Activated T-cell treated with anti-CD3 and anti-CD28 coated beads, Interleukin-2, amount 50 U/mL, for 1 hour (primary cell): ENCODE measurements at regions not wholly inside any gene's neighbourhood (a gene's known extent, or its start where the extent isn't known, plus 50 kb on each side); places are given as distances from the start of the nearest gene placed in this dataset.

ENCODE experiments used
- DNase-seq: peaks from one replicate; pipeline ENCODE4 v3.0.0-alpha.2; 2020

DNA sequence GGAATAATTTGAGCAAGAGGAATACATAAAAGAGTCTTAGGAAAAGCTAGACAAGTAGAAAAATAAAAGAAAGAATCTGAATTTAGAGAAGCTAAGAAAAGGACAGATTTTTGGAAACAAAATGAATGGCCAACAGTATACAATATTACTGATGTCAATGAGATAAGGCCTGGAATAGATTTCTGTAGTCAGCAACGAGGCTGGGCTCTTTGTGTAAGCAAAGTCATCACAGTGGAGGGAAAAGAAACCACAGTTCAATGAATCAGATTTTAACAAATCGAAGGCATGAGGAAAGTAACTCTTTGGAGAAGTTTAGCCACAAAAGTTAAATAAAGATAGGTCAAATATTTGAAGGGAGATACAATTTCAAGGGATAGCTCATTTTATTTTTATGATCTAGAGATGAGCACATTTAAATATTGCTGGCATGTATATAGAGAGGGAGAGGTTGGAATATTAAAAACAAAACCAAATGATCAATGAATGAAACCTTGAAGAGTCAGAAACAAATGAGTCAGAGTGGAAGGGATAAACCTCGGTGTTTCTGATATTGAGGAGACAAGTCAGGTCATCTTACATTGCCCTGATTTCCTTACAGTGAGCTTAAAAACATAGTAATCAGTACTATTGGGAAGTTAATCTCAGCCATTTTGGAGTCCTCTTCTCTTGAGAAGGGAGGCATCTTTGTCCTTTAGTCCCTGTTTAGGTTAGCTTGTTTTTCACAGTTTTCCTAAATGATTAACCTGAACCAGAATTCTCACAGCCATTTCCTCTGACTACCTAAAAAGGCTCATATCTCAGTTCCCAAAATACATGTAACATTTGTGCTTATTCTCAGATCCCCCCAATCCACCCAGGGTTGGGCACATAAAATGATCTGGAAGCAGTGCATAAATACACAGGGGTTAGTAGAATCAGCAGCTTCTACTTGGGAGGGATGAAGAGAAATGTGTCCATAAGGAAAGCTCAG, 620.0 kb upstream of the B3GALT2 start:
- no peak for DNase-seq

DNA sequence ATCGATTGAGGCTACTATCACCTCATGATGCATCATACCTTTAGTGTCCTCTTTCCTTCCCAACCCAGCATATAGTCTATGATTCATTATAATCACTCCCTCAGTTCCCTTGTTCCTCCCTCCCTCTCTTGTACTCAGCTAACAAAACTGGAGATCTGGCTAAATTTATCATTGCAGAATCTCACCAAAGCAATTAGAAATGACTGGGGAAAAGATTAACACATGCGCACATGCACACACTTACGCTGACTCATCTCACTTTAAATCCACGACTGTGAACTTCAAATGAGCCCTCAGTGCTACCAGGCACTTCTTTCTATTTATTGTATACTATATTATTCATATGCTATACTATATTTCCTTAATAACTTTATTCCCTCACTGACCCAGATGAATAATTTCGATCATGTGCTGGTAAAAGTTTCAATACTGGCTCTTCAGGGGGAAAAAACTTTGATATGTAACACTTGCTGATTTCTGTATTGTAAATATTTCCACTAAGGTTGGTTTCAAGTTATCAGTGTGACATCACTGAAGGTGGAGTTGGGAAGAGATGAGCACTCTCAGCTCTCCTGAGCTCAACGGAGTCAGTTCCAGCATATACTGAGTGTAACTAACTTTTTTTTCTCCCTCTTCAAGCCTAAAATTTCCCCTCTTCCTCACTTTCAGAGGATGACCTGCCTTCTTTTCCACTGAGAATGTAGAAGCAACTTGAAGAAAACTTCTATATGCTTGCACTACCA, 613.7 kb upstream of the B3GALT2 start:
- no peak for DNase-seq

DNA sequence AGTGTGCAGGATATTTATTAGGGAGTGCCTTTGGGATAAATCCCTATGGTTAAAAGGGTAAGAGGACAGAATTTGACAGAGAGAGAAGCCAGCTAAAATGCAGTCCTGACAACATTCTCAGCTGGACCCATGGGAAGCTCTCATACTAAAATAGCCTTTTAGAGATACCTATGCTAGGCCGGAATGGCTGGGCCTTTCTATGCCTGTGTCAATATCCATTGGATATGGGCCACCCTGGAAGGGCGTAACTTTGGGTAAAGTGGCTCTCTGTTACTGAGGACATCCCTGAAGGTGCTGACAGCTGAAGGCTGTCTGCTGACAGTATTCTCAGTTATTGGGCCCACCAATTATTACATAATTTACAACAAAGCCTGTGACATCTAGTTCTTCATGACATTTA, 613.0 kb upstream of the B3GALT2 start:
- DNase-seq = no peak

DNA sequence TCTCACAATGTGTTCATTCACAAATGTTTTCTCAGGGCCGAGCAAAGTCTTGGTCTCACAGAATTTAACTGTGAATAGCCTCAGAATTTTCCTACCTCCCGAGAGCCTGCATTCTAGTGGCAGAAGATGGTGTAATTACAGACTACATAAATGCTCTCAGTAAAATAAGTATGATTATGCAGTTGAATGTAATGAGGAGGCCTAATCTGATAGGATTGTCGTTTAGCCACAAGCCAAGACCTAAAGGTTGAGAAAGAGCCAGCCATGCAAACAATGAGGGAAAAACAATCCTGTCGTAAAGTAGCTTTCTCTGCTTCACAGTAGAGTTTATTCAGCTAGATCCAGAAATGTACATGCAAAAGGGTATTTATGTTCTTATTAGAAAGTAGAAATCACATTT, 607.8 kb upstream of the B3GALT2 start:
- no peak for DNase-seq

DNA sequence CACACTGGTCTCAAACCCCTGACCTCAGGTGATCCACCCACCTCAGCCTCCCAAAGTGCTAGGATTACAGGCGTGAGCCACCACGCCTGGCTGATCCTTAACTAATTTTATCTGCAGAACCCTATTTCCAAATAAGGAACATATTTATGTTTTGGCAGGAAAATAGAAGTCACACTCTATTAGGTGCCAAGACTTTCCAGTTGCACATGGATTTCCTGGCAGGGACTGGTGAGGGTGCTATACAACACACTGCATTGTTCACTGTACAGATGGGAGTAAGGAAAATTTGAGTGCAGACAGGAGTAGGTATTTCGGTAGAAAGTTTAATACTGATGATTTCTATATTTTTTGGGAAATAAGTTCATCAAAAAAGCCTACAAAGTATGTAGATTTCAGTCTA, 605.3 kb upstream of the B3GALT2 start:
- no peak for DNase-seq

DNA sequence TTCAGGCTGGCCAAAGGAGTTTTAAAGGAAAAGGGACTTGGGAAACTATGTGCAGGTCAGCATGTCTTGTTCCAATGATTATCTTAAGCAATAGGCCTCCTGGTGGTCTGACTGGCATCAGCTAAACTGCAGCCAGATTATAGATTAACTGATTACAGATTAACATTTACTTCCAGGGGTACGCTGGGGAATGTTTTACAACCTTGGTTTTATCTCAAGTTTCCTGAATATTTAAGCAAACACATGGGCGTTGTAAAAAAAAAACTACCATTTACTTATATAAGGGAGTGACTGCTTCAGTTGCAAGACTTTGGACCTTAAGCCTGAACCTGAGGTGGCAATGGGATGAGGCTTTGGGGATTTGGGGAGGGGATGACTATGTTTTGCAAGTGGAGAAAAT, 600.6 kb upstream of the B3GALT2 start:
- DNase-seq = no peak

DNA sequence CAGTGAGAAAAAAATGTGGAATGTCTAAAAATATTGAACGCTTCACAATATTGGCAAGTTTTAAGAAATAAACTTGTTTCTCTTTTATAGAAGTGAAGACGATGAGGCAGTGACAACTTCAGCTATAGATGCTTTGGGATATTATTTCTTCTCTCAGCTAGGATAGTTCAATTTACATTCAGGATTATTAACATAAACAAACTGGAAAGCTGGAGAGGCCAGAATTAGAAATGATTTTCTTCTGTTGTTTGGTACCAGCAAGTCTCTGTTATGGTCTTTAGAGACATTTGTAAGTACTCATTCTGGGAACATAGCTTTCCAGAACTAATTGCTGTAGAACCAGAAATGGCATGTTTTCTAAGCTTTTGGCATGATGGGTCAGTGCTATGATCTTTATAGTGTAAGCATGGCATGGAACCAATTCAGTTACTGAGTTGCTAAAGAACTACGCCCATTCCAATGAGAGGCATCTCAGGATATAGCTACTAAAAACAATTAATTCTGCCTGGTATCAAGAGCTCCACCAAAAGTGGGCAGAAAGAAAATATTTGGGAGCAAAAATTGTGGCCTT, 599.5 kb upstream of the B3GALT2 start:
- no peak for DNase-seq

DNA sequence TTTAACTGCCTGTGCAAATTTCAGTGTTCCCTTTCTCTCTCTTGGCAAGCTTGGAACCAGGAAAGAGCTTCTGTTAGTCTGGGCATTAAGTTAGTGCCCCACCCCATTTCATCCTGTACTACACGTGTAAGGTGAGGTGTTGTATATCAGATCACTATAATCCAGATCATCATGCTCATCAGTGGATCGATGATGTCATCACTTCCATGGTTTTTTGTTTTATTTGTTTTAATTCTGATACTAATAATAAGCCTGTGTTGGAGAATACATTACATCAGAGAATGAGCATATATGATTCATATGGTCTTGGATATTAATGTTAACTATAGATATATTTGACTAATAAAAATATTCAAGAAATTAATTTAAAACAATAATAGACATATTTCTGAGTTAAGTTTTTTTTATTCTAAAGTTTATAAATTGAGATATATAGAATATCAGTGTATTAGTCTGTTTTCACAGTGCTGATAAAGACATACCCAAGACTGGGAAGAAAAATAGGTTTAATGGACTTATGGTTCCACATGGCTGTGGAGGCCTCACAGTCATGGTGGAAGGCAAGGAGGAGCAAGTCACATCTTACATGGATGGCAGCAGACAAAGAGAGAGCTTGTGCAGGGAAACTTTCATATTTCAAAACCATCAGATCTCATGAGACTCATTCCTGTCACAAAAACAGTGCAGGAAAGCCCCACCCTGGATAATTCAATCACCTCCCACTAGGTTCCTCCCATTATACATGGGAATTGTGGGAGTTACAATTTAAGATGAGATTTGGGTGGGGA, 588.3 kb upstream of the B3GALT2 start:
- DNase-seq = no peak

DNA sequence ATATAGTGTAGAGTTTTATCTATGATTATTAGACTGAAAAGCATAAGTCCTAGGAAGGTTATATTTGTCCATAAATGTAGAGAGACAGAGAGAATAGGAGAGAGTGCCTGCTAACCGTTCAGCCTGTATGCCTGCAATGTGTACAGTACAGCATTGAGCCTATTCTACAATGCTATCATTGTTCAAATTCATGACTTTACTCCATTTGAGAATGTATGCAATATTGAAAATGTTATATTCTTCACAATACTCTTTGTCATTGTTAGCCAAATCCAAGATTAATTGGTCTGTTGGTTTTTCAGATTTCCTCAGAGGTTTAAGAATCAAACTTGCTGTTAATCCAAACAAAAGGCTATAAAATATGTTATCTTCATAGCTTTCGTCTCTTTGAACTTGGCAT, 585.2 kb upstream of the B3GALT2 start:
- no peak for DNase-seq

DNA sequence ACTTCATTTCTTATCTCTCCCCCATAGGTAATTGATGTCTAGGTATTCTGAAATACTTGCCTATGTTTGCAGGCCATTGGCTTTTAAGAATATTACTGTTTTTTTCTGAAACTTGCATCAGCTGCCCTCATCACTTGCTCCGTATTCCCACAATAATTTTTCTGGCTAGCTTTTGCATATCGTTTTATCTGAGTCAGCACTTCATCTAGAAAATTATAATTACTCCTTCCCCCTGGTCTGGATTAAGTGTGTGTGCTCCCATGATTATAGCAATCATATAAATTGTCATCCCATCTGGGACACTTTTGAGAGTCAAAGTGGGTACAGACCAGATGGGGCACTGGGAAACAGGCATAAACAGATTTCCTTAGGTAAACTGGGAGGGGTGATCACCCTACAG, 583.2 kb upstream of the B3GALT2 start:
- no peak for DNase-seq

DNA sequence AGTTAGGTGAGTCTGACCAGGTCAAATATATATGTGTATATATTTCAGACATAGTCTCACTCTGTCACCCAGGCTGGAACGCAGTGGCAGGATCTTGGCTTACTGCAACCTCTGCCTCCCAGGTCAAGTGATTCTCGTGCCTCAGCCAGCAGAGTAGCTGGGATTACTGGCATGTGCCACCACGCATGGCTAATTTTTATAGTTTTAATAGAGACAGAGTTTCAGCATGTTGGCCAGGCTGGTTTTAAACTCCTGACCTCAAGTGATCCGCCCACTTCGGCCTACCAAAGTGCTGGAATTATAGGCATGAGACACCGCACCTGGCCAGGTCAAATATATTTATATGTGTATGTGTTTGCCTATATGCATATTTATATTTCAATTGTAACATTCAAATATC, 581.5 kb upstream of the B3GALT2 start:
- DNase-seq = no peak

DNA sequence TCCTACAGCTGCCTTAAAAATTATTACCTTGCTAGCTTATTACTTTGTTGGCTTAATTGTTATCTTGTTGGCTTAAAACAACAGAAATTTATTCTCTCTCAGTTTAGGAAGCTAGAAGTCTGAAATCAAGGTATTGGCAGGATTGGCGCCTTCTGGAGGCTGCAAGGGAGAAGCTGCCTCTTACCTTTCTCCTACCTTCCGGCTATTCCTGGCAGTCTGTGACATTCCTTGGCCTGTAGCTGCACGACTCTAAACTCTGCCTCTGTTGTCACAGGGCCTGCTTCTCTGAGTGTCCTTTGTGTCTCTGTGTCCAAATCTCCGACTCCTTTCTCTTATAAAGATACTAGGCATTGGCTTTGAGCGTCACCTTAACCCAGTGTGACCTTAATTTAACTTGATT, 579.9 kb upstream of the B3GALT2 start:
- no peak for DNase-seq

DNA sequence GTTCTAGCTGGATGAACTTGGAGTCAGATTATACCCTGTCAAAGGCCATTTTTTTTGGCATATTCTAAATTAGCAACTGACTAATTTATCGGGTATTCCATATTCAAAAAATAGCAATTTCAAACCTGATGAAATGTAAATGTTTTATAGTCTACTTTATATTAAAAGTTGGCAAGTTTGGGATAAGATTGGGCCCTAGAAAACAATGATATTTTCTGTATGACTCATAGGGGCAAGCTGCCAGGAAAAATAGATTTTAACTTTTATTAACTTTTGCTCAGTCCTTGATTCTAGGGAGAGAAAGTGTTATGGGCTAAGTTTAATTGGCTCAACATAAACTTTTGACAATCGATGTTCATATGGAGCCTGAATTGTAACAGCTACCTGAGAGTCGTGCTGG, 576.9 kb upstream of the B3GALT2 start:
- no peak for DNase-seq

DNA sequence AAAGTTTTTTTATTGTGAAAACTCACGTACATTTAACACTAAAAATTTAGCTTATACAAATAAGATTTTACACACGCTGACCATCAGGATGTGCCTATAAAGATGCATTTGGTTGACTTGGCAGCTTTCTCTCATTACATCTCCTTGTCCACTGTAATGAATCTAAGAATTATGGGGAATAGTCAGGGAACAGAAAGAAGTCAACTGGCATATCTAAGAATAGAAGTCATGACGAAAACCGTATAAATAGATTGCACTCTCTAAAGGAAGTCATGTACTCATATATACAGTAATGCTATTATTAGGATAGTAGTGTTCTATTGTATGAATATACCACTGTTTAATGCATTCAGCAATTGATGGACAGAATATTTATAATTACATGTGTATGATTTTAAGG, 575.8 kb upstream of the B3GALT2 start:
- DNase-seq = no peak

DNA sequence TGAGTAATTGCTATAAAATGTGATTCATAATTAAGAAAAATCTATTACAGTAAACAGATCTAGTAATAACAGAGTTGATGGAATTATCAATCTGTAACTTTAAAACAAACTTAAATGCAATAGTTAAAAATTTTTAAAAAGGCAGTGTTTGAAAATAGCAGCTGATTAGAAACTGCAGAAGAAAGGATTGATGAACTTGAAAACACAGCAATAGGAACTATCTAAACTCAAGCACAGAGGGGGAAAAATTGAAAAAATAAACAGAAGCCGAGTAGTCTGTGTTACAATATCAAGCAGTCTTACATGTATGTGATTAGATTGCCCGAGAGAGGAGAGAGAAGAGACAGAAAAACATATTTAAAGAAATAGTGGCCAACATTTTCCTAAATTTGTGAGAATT, 569.0 kb upstream of the B3GALT2 start:
- no peak for DNase-seq

DNA sequence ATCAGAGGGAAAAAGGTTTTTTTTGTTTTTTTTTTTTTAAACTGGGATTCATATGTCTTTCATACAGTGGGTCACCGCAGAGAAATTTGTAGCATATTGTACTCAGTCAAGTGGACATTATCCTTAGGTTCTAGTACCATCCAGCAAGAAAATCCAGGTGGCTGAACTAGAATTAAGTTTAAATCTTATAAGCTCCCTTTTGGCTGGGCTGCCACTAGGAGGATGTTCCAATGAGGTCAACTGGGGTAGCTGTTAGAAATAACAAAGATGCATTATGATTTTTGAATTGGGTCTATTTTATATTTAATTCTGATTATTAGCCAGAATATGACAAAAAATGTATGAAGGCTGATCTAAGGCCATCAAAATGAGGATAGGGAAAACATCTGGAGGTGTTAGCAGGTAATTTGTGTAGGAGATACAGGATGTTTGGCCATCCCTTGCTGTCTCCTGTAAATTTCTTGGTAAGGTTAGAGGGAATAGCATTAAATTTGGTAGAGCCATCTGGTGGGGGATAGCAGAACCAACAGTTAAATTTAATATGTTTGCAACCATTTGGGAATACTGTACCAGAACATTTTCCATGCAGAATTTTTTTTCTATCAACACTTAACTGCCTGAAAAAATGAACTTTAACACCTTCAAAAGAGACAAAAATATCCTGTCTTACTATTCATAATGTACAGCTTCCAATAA, 568.5 kb upstream of the B3GALT2 start:
- no peak for DNase-seq

DNA sequence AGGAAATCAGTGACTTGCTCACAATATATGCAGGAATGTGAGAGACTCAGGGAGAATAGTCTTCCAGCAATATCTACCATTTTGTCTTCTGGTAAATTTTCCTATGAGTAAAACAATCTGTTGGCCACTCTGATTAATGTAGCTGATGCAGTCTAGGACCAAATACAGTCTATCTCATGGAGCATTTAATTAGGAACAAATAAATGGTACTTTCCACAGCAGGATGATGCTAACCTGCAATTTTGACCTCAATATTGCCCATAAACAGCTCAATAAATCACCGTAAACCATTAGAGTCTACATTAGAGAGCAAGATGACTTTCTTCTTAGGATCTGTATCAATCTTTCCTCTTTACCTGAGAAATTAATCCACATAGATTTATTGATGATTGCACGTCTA, 567.7 kb upstream of the B3GALT2 start:
- DNase-seq = no peak

DNA sequence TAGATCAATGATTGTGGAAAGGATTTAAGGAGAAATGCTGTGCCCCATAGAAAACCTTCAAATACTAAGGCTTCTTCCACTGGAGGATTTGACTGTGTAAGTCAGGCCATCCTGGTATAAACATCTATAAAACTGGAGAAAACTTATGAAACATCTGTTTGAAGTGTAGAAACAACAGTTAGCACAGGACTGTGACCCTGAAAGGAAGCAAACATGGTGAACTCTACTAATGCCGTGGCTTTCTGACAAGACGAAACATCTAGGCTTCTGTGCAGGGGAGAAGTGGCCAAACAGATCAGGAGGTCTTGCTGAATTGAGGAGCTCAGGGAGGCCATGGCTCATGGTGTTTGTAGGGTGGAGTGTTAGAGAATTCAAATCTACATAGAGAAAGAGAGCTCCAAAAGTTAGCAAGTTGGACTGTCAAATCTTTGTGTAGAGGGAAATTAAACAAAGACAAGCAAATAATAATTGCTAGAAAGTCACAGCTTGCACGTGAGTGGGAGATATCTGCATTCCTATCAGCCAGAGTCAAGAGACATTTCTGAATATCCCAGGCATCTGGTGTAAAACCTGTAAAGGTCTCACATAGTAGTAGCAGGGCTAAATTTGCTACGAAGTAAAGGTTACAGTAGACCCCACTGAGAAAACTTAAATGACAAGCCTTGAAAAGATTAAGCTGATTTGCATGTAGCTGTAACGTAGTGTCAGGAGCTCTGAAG, 566.8 kb upstream of the B3GALT2 start:
- DNase-seq = no peak

DNA sequence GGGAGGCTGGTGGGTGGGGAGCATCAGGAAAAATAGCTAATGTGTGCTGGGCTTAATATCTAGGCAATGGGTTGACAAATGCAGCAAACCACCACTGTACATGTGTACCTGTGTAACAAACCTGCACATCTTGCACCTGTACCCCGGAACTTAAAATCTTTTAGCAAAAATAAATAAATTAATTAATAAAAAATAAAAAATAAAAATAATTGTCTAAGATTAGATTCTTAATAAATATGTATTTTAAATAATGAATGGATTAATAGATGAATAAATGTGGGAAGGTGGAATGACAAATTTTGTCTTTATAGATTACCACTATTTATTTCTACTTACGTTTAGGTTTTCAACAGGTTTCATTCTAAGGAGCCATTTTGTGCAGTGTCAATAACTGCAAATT, 563.5 kb upstream of the B3GALT2 start:
- DNase-seq = no peak

DNA sequence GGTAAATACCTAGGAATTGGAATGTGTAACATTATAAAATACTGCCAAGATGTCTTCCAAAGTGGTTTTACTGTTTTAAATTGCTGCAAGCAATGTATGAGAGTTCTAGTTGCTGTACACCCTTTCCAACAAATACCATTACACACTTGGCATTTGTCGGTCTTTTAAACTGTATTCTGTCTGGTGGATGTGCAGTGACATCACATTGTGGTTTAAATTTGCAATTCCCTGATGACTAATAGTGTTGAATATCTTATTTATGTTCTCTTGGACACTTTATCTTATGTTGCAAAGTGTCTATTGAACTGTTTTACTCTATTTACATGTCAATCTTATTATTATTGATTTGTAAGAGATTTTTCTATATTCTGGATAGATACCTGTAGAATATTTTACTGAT, 561.2 kb upstream of the B3GALT2 start:
- no peak for DNase-seq

DNA sequence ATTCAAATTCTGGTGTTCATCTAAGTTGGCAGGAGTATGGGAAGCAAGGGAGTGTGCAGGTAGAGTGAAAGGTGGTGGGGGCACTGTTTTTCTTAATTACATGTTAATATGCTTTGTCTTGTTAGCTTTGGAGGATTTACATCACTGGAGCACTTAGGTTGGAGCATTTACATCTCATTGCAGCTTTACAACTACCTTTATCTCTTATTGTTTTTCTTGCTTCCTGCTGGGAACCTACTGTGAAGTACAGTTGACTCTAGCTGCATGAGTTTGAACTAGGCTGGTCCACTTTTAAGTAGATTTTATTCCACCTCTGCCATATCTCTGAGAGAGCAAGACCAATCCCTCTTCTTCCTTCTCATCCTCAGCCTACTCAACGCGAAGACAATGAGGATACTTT, 554.8 kb upstream of the B3GALT2 start:
- DNase-seq = no peak

DNA sequence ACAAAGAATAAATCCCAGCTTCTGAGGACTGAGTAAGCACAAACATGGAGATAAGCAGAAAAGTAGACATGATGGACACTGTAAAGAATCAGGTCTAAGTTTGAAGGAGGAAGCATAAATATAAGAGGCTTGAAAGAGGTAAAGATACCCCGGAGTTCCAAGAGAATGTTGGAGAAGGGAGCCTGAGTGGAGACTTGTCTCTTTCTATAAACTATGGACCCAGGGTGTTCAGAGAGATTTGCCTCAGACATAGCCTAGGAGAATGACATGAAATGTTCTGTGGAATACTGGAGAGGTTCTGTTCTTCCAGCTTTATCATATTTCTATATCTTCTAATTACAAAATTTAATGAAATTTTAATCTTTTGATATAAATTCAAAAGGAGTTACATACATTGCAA, 554.3 kb upstream of the B3GALT2 start:
- DNase-seq = no peak
